Activated CD4-positive, alpha-beta memory T cell treated with anti-CD3 and anti-CD28 coated beads for 36 hours (primary cell): ENCODE measurements at regions not wholly inside any gene's neighbourhood (a gene's known extent, or its start where the extent isn't known, plus 50 kb on each side); places are given as distances from the start of the nearest gene placed in this dataset.

Experiments
- CTCF ChIA-PET: fragments of 350-600 bp; sonication (Branson Sonifier 250); formaldehyde crosslinking; loops from one replicate; lab custom pipeline; 2021; ENCODE audit warnings: antibody characterized with exemption, inconsistent platforms; lab: Charles Lee
- POLR2A ChIA-PET: fragments of 350-600 bp; sonication (Branson Sonifier 250); formaldehyde crosslinking; loops from one replicate; lab custom pipeline; 2021; ENCODE audit warnings: antibody characterized with exemption; lab: Charles Lee
- DNase-seq: peaks from one replicate; pipeline ENCODE4 v3.0.0-alpha.2; 2020
- H3K27ac Mint-ChIP-seq: one replicate; pipeline ENCODE4 v1.8.0; 2021; ENCODE audit warnings: mixed read lengths
- H3K27me3 Mint-ChIP-seq: one replicate; pipeline ENCODE4 v1.8.0; 2021; ENCODE audit warnings: mixed read lengths
- H3K36me3 Mint-ChIP-seq: one replicate; pipeline ENCODE4 v1.8.0; 2021; ENCODE audit warnings: mixed read lengths
- H3K4me1 Mint-ChIP-seq: one replicate; pipeline ENCODE4 v1.8.0; 2021; ENCODE audit warnings: low read depth, mixed read lengths
- H3K4me3 Mint-ChIP-seq: one replicate; pipeline ENCODE4 v1.8.0; 2021; ENCODE audit warnings: mild to moderate bottlenecking, mixed read lengths
- H3K9me3 Mint-ChIP-seq: one replicate; pipeline ENCODE4 v1.8.0; 2021; ENCODE audit warnings: mixed read lengths
- intact Hi-C: fragments of 100-400 bp; cut with micrococcal nuclease; formaldehyde crosslinking; loops from one replicate; pipeline ENCODE4 v1.15.1; 2023

- ChIA-PET POLR2A (no interaction called here), CTCF (no interaction called here)
- Mint-ChIP-seq H3K27ac (no peak overlapping the region), H3K4me3 (no peak overlapping the region), H3K4me1 (no peaks in the 10 kb centered on the region), H3K36me3 (no peaks in the 10 kb centered on the region), H3K27me3 (no peaks in the 10 kb centered on the region), H3K9me3 (no peaks in the 10 kb centered on the region)
- no peak for DNase-seq
- intact Hi-C loops = no loop called here
Observed at GRCh38 chr7:81624021-81624592, 145.7 kb downstream of the HGF start.

GRCh38 chr7:81623251-81623855 lies 146.5 kb downstream of the HGF start:
- H3K27me3 Mint-ChIP-seq = no peaks in the 10 kb centered on the region
- no peak for DNase-seq
- H3K4me1 Mint-ChIP-seq = no peaks in the 10 kb centered on the region
- H3K9me3 Mint-ChIP-seq = peaks cover 4% of the 10 kb centered on the region
- ChIA-PET POLR2A (no interaction called here), CTCF (no interaction called here)
- H3K36me3 Mint-ChIP-seq = no peaks in the 10 kb centered on the region
- intact Hi-C loops = no loop called here
- H3K27ac Mint-ChIP-seq = no peak overlapping the region
- H3K4me3 Mint-ChIP-seq = no peak overlapping the region

GRCh38 chr7:81621893-81622292 lies 148.0 kb downstream of the HGF start:
- DNase-seq = no peak
- Mint-ChIP-seq H3K4me3 (no peak overlapping the region), H3K27me3 (no peaks in the 10 kb centered on the region), H3K36me3 (no peaks in the 10 kb centered on the region), H3K9me3 (peaks cover 9% of the 10 kb centered on the region), H3K4me1 (no peaks in the 10 kb centered on the region), H3K27ac (no peak overlapping the region)
- intact Hi-C loops = no loop called here
- ChIA-PET POLR2A (no interaction called here), CTCF (no interaction called here)

GRCh38 chr7:81618396-81619014 lies 151.3 kb downstream of the HGF start:
- CTCF ChIA-PET = no interaction called here
- H3K27ac Mint-ChIP-seq = no peak overlapping the region
- H3K4me1 Mint-ChIP-seq = no peaks in the 10 kb centered on the region
- H3K27me3 Mint-ChIP-seq = no peaks in the 10 kb centered on the region
- H3K9me3 Mint-ChIP-seq = peaks cover 16% of the 10 kb centered on the region
- no peak for DNase-seq
- no peaks in the 10 kb centered on the region for H3K36me3 Mint-ChIP-seq
- POLR2A ChIA-PET = no interaction called here
- intact Hi-C loops = no loop called here
- H3K4me3 Mint-ChIP-seq = no peak overlapping the region

GRCh38 chr7:81616951-81617350 lies 152.9 kb downstream of the HGF start:
- Mint-ChIP-seq H3K4me1 (no peaks in the 10 kb centered on the region), H3K36me3 (no peaks in the 10 kb centered on the region), H3K27me3 (no peaks in the 10 kb centered on the region), H3K4me3 (no peak overlapping the region), H3K27ac (no peak overlapping the region), H3K9me3 (peaks cover 19% of the 10 kb centered on the region)
- POLR2A ChIA-PET = no interaction called here
- CTCF ChIA-PET = no interaction called here
- no peak for DNase-seq
- intact Hi-C loops = no loop called here

DNA sequence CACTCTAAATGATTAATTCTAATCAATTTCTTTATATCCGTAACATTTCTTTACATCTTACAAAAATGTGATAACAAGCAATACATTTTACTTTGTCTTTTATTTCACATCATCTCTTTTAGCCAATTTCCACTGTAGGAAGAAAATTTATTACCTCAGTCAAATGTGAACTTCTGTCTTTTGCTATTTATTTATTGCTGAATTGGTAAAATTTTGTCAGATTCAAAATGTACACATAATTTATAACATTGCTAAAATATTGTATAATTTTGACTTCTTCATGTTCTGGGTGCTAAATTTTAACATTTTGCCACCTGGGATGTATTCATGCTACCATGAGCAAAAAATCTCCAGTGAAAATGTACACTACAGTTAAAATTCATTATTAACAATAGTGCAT lies 158.0 kb downstream of the HGF start:
- no peaks in the 10 kb centered on the region for H3K36me3 Mint-ChIP-seq
- ChIA-PET POLR2A (no interaction called here), CTCF (no interaction called here)
- peaks cover 13% of the 10 kb centered on the region for H3K9me3 Mint-ChIP-seq
- H3K27me3 Mint-ChIP-seq = no peaks in the 10 kb centered on the region
- intact Hi-C loops = no loop called here
- no peak for DNase-seq
- no peak overlapping the region for H3K4me3 Mint-ChIP-seq
- no peaks in the 10 kb centered on the region for H3K4me1 Mint-ChIP-seq
- no peak overlapping the region for H3K27ac Mint-ChIP-seq

DNA sequence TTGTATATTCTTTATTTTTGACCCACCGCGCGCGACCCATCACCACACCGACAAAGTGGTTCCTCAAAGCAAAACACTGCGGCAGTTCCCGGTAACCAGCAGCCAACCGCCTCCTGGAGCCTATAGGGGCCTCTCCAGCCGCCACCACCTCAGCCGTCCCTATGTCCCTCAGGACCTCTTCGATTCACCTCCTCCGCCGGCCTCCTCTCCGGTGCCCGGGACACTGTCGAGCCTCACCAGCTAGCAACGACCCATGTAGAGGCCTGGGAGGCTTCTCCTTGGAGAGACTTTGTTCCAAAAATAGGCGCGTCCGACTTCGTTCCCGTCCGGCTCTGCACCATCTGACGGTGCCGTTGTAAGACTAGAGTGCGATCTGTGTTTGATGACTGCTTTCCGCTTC lies 158.8 kb downstream of the HGF start:
- no peaks in the 10 kb centered on the region for H3K27me3 Mint-ChIP-seq
- CTCF ChIA-PET = no interaction called here
- H3K27ac Mint-ChIP-seq = no peak overlapping the region
- no peak for DNase-seq
- no peaks in the 10 kb centered on the region for H3K4me1 Mint-ChIP-seq
- no peaks in the 10 kb centered on the region for H3K36me3 Mint-ChIP-seq
- POLR2A ChIA-PET = no interaction called here
- no peak overlapping the region for H3K4me3 Mint-ChIP-seq
- intact Hi-C loops = no loop called here
- H3K9me3 Mint-ChIP-seq = peaks cover 10% of the 10 kb centered on the region

- H3K27me3 Mint-ChIP-seq = no peaks in the 10 kb centered on the region
- H3K4me3 Mint-ChIP-seq = no peak overlapping the region
- no peaks in the 10 kb centered on the region for H3K4me1 Mint-ChIP-seq
- ChIA-PET POLR2A (no interaction called here), CTCF (no interaction called here)
- peaks cover 10% of the 10 kb centered on the region for H3K9me3 Mint-ChIP-seq
- no peaks in the 10 kb centered on the region for H3K36me3 Mint-ChIP-seq
- no peak for DNase-seq
- intact Hi-C loops = no loop called here
- no peak overlapping the region for H3K27ac Mint-ChIP-seq
Observed at GRCh38 chr7:81608748-81609382, 161.0 kb downstream of the HGF start.

DNA sequence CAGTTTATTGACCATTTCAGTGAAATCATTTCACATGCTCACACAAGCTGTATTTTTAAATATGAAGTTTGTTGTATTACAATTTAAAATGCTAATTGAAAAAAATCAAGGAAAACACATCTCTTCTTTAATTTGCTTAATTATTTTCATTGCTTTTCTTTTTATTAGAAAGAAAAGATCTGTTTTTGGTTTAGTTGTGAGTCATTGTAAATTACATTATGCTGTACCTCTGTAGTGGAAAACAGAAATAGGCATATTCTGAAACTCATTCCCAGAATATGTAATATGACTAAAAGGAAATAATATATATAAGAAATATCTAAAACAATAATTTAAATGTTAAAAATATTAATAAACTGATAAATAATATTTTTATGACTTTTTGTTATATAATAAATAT lies 161.9 kb downstream of the HGF start:
- Mint-ChIP-seq H3K9me3 (peaks cover 6% of the 10 kb centered on the region), H3K27ac (no peak overlapping the region), H3K27me3 (no peaks in the 10 kb centered on the region), H3K4me1 (no peaks in the 10 kb centered on the region), H3K36me3 (no peaks in the 10 kb centered on the region), H3K4me3 (no peak overlapping the region)
- ChIA-PET CTCF (no interaction called here), POLR2A (no interaction called here)
- DNase-seq = no peak
- intact Hi-C loops = no loop called here

GRCh38 chr7:81606078-81606863 lies 163.6 kb downstream of the HGF start:
- ChIA-PET CTCF (no interaction called here), POLR2A (no interaction called here)
- no peak overlapping the region for H3K4me3 Mint-ChIP-seq
- intact Hi-C loops = no loop called here
- H3K36me3 Mint-ChIP-seq = no peaks in the 10 kb centered on the region
- no peak for DNase-seq
- no peaks in the 10 kb centered on the region for H3K27me3 Mint-ChIP-seq
- no peak overlapping the region for H3K27ac Mint-ChIP-seq
- H3K9me3 Mint-ChIP-seq = peaks cover 2% of the 10 kb centered on the region
- H3K4me1 Mint-ChIP-seq = no peaks in the 10 kb centered on the region

DNA sequence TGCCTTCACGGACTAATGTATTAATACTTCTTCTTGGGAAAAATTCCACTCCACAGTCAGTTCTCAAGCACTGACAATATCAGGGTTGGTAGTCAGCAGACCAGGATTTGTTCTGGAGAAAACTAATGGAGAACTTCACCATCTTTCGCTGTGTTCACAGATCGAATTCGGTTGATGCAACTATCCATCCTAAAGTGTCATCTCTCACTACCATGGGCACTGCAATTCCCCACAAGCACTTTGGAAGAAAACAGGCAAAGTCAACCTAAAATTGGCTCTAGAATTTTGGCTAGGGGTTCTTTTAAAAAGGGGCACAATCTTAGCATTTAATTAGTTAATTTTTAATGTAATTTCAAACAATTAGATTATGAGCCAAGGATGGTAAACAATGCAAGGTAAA lies 164.4 kb downstream of the HGF start:
- intact Hi-C loops = no loop called here
- H3K27me3 Mint-ChIP-seq = no peaks in the 10 kb centered on the region
- no peaks in the 10 kb centered on the region for H3K9me3 Mint-ChIP-seq
- ChIA-PET CTCF (no interaction called here), POLR2A (no interaction called here)
- H3K4me1 Mint-ChIP-seq = no peaks in the 10 kb centered on the region
- no peak overlapping the region for H3K4me3 Mint-ChIP-seq
- no peaks in the 10 kb centered on the region for H3K36me3 Mint-ChIP-seq
- H3K27ac Mint-ChIP-seq = no peak overlapping the region
- no peak for DNase-seq

GRCh38 chr7:81604808-81605174 lies 165.1 kb downstream of the HGF start:
- ChIA-PET POLR2A (no interaction called here), CTCF (no interaction called here)
- intact Hi-C loops = no loop called here
- Mint-ChIP-seq H3K4me3 (no peak overlapping the region), H3K36me3 (no peaks in the 10 kb centered on the region), H3K4me1 (no peaks in the 10 kb centered on the region), H3K27ac (no peak overlapping the region), H3K27me3 (no peaks in the 10 kb centered on the region), H3K9me3 (peaks cover 5% of the 10 kb centered on the region)
- no peak for DNase-seq
